ENCODE measurements at regions not wholly inside any gene's neighbourhood (a gene's known extent, or its start where the extent isn't known, plus 50 kb on each side); places are given as distances from the start of the nearest gene placed in this dataset.

- TF ChIP-seq CTCF (IDR thresholded peaks at IDR 0.05) (no peak), POLR2A (IDR thresholded peaks at IDR 0.05) (no peak)
These were observed 140.7 kb upstream of the RARB start for GRCh38 chr3:25287291-25287884.
